ENCODE measurements at regions not wholly inside any gene's neighbourhood (a gene's known extent, or its start where the extent isn't known, plus 50 kb on each side); places are given as distances from the start of the nearest gene placed in this dataset.

DNA sequence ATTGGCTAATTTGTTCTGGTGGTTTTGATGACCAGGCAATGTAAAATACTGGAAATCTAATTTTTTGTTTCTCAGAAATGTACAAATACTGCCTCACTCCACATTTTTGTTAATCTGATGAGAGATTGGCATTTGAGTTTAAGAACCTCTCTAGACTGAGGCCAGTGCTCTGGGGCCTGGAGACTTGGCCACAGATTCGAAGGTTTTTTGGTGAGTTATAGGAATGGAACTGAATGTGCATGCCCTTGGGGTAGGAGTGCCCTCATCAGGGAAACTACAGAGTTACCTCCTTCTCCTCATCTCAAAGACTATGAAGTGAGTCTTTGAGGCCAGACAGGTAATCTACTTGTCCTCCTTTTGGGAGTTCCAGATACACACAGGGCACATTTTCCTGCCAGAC is 347.9 kb downstream of the LTN1 start:
- H3K9me3 ChIP-seq (ENCODE audit: control insufficient read depth in 3 of 3, low read length in 3 of 3), result peaks cover 0 to 2% (median 0%) of the 10 kb centered on the region in 3 donors
- H3K4me1 ChIP-seq (ENCODE audit: control insufficient read depth in 3 of 3, insufficient read depth in 3 of 3, low read length in 3 of 3), result no peaks in the 10 kb centered on the region
- no peaks in the 10 kb centered on the region for H3K27me3 ChIP-seq (ENCODE audit: control insufficient read depth in 3 of 3, insufficient read depth in 3 of 3, low read length in 3 of 3)
- H3K9ac ChIP-seq (ENCODE audit: low read depth in 1 of 3, low read length in 3 of 3), result no peak overlapping the region
- H3K27ac ChIP-seq (ENCODE audit: low read depth, low read length), result no peak overlapping the region
- no peaks in the 10 kb centered on the region for H3K36me3 ChIP-seq (ENCODE audit: control insufficient read depth in 3 of 3, insufficient read depth in 3 of 3, low read length in 3 of 3)
- no peak overlapping the region for H3K4me3 ChIP-seq (ENCODE audit: low read length in 3 of 3)

DNA sequence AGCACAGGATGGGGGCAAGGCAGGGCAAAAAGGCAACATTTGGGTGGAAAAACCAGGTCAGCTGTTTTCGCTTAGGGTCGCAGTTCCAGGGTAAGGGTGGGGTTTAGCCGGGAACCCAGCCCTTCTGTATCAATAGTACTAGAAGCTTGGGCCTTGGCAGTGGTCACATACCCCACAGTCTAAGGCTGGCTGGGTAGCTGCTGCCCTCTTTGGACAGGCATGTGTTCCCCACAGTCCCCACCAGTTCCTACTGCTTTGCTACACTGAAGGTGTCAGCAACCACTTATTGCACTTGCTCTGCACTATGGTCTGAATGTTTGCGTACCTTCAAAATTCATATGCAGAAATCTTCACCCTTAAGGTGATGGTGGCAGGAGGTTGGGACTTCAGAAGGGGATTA is 349.8 kb downstream of the LTN1 start:
- Histone ChIP-seq H3K9me3 (ENCODE audit: control insufficient read depth in 3 of 3, low read length in 3 of 3) (peaks cover 0 to 2% (median 0%) of the 10 kb centered on the region in 3 donors), H3K9ac (ENCODE audit: low read depth in 1 of 3, low read length in 3 of 3) (no peak overlapping the region), H3K27me3 (ENCODE audit: control insufficient read depth in 3 of 3, insufficient read depth in 3 of 3, low read length in 3 of 3) (no peaks in the 10 kb centered on the region), H3K27ac (ENCODE audit: low read depth, low read length) (no peak overlapping the region), H3K36me3 (ENCODE audit: control insufficient read depth in 3 of 3, insufficient read depth in 3 of 3, low read length in 3 of 3) (no peaks in the 10 kb centered on the region), H3K4me3 (ENCODE audit: low read length in 3 of 3) (no peak overlapping the region), H3K4me1 (ENCODE audit: control insufficient read depth in 3 of 3, insufficient read depth in 3 of 3, low read length in 3 of 3) (no peaks in the 10 kb centered on the region)

DNA sequence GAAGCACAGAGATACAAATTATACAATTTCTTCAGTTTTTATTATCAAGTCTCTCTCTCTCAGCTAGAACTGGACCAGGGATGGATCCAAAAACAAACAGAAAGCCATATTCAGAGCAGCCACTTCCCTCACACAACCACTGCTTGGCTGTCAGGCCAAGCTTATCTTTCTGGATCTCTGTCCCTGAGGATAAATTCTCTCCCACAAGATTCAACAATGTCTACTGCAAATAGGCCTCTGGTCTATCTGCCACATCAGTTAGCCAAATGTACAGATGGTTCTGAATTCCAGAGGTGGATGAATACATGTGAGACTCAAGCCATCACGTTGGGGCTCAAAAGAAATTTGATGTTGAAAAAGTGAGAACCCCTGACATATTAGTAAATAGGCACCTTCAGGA is 350.9 kb downstream of the LTN1 start:
- Histone ChIP-seq H3K4me1 (ENCODE audit: control insufficient read depth in 3 of 3, insufficient read depth in 3 of 3, low read length in 3 of 3) (no peaks in the 10 kb centered on the region), H3K27me3 (ENCODE audit: control insufficient read depth in 3 of 3, insufficient read depth in 3 of 3, low read length in 3 of 3) (no peaks in the 10 kb centered on the region), H3K9me3 (ENCODE audit: control insufficient read depth in 3 of 3, low read length in 3 of 3) (peaks cover 0 to 2% (median 0%) of the 10 kb centered on the region in 3 donors)

GRCh38 chr21:28640326-28640725 is 352.4 kb downstream of the LTN1 start:
- no peaks in the 10 kb centered on the region for H3K27me3 ChIP-seq (ENCODE audit: control insufficient read depth in 3 of 3, insufficient read depth in 3 of 3, low read length in 3 of 3)
- H3K9me3 ChIP-seq (ENCODE audit: control insufficient read depth in 3 of 3, low read length in 3 of 3), result peaks cover 0 to 2% (median 0%) of the 10 kb centered on the region in 3 donors
- H3K36me3 ChIP-seq (ENCODE audit: control insufficient read depth in 3 of 3, insufficient read depth in 3 of 3, low read length in 3 of 3), result no peaks in the 10 kb centered on the region
- H3K27ac ChIP-seq (ENCODE audit: low read depth, low read length), result no peak overlapping the region
- no peak overlapping the region for H3K4me3 ChIP-seq (ENCODE audit: low read length in 3 of 3)
- no peaks in the 10 kb centered on the region for H3K4me1 ChIP-seq (ENCODE audit: control insufficient read depth in 3 of 3, insufficient read depth in 3 of 3, low read length in 3 of 3)
- H3K9ac ChIP-seq (ENCODE audit: low read depth in 1 of 3, low read length in 3 of 3), result no peak overlapping the region

More for the DNA sequence above, 350.9 kb downstream of the LTN1 start:
- H3K27ac ChIP-seq (ENCODE audit: low read depth, low read length), result no peak overlapping the region
- H3K36me3 ChIP-seq (ENCODE audit: control insufficient read depth in 3 of 3, insufficient read depth in 3 of 3, low read length in 3 of 3), result no peaks in the 10 kb centered on the region
- no peak overlapping the region for H3K4me3 ChIP-seq (ENCODE audit: low read length in 3 of 3)
- no peak overlapping the region for H3K9ac ChIP-seq (ENCODE audit: low read depth in 1 of 3, low read length in 3 of 3)

GRCh38 chr21:28639737-28640136 is 352.9 kb downstream of the LTN1 start:
- Histone ChIP-seq H3K9me3 (ENCODE audit: control insufficient read depth in 3 of 3, low read length in 3 of 3) (peaks cover 0 to 2% (median 0%) of the 10 kb centered on the region in 3 donors), H3K27ac (ENCODE audit: low read depth, low read length) (no peak overlapping the region), H3K27me3 (ENCODE audit: control insufficient read depth in 3 of 3, insufficient read depth in 3 of 3, low read length in 3 of 3) (no peaks in the 10 kb centered on the region)

GRCh38 chr21:28636752-28637691 is 355.7 kb downstream of the LTN1 start:
- H3K27ac ChIP-seq (ENCODE audit: low read depth, low read length), result no peak overlapping the region

More at GRCh38 chr21:28639737-28640136, 352.9 kb downstream of the LTN1 start:
- H3K9ac ChIP-seq (ENCODE audit: low read depth in 1 of 3, low read length in 3 of 3), result no peak overlapping the region
- no peaks in the 10 kb centered on the region for H3K4me1 ChIP-seq (ENCODE audit: control insufficient read depth in 3 of 3, insufficient read depth in 3 of 3, low read length in 3 of 3)
- H3K36me3 ChIP-seq (ENCODE audit: control insufficient read depth in 3 of 3, insufficient read depth in 3 of 3, low read length in 3 of 3), result no peaks in the 10 kb centered on the region
- no peak overlapping the region for H3K4me3 ChIP-seq (ENCODE audit: low read length in 3 of 3)

GRCh38 chr21:28635541-28635940 is 357.1 kb downstream of the LTN1 start:
- peaks cover 3 to 8% (median 6%) of the 10 kb centered on the region in 3 donors for H3K4me1 ChIP-seq (ENCODE audit: control insufficient read depth in 3 of 3, insufficient read depth in 3 of 3, low read length in 3 of 3)
- H3K36me3 ChIP-seq (ENCODE audit: control insufficient read depth in 3 of 3, insufficient read depth in 3 of 3, low read length in 3 of 3), result no peaks in the 10 kb centered on the region
- no peak overlapping the region for H3K9ac ChIP-seq (ENCODE audit: low read depth in 1 of 3, low read length in 3 of 3)
- H3K27ac ChIP-seq (ENCODE audit: low read depth, low read length), result no peak overlapping the region
- H3K27me3 ChIP-seq (ENCODE audit: control insufficient read depth in 3 of 3, insufficient read depth in 3 of 3, low read length in 3 of 3), result no peaks in the 10 kb centered on the region
- no peak overlapping the region for H3K4me3 ChIP-seq (ENCODE audit: low read length in 3 of 3)
- H3K9me3 ChIP-seq (ENCODE audit: control insufficient read depth in 3 of 3, low read length in 3 of 3), result no peaks in the 10 kb centered on the region

More at GRCh38 chr21:28636752-28637691, 355.7 kb downstream of the LTN1 start:
- Histone ChIP-seq H3K36me3 (ENCODE audit: control insufficient read depth in 3 of 3, insufficient read depth in 3 of 3, low read length in 3 of 3) (no peaks in the 10 kb centered on the region), H3K4me1 (ENCODE audit: control insufficient read depth in 3 of 3, insufficient read depth in 3 of 3, low read length in 3 of 3) (peaks cover 3 to 8% (median 6%) of the 10 kb centered on the region in 3 donors), H3K9ac (ENCODE audit: low read depth in 1 of 3, low read length in 3 of 3) (no peak overlapping the region), H3K9me3 (ENCODE audit: control insufficient read depth in 3 of 3, low read length in 3 of 3) (no peaks in the 10 kb centered on the region), H3K27me3 (ENCODE audit: control insufficient read depth in 3 of 3, insufficient read depth in 3 of 3, low read length in 3 of 3) (no peaks in the 10 kb centered on the region), H3K4me3 (ENCODE audit: low read length in 3 of 3) (no peak overlapping the region)

DNA sequence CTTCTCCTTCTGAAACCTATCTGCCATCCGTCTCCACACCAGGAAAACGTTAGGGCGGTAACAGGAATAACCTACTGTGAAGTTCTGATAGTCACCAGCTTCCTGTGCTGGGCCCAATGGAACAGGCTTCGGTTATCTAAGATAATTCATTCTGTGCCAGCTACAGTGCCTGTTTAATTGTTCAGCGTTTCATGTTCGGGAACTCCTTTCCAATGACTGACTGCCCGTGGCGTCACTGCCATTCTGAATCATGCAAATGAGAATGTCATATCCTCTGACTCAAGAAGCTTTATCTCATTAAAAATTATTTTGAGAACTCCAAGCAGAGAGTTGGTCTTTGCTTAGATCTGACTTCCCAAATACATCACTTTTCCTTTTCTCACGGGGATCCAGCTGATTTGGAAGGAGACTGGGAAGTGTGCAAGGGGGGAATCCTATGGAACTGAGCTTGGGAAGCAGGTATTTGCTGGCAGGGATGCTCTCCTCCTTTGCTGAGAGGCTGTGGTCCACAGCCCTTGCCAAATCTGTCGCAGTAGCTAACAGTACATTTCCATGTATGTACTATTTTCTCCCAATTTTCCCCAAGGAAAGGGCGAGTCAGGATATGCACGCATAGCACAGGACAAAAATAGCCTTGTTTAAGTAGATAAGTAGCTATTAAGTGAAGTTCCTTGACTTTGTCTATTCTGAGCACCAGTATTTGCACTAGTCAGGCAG is 358.7 kb downstream of the LTN1 start:
- H3K4me3 ChIP-seq (ENCODE audit: low read length in 3 of 3), result no peak overlapping the region
- H3K36me3 ChIP-seq (ENCODE audit: control insufficient read depth in 3 of 3, insufficient read depth in 3 of 3, low read length in 3 of 3), result no peaks in the 10 kb centered on the region
- no peak overlapping the region for H3K9ac ChIP-seq (ENCODE audit: low read depth in 1 of 3, low read length in 3 of 3)
- H3K27ac ChIP-seq (ENCODE audit: low read depth, low read length), result peak overlapping the region; percentile 73
- no peaks in the 10 kb centered on the region for H3K9me3 ChIP-seq (ENCODE audit: control insufficient read depth in 3 of 3, low read length in 3 of 3)
- peaks cover 3 to 8% (median 6%) of the 10 kb centered on the region in 3 donors for H3K4me1 ChIP-seq (ENCODE audit: control insufficient read depth in 3 of 3, insufficient read depth in 3 of 3, low read length in 3 of 3)
- H3K27me3 ChIP-seq (ENCODE audit: control insufficient read depth in 3 of 3, insufficient read depth in 3 of 3, low read length in 3 of 3), result no peaks in the 10 kb centered on the region

- no peaks in the 10 kb centered on the region for H3K36me3 ChIP-seq (ENCODE audit: control insufficient read depth in 3 of 3, insufficient read depth in 3 of 3, low read length in 3 of 3)
- no peak overlapping the region for H3K9ac ChIP-seq (ENCODE audit: low read depth in 1 of 3, low read length in 3 of 3)
- H3K4me1 ChIP-seq (ENCODE audit: control insufficient read depth in 3 of 3, insufficient read depth in 3 of 3, low read length in 3 of 3), result peaks cover 3 to 8% (median 6%) of the 10 kb centered on the region in 3 donors
- peak overlapping the region; percentile 73 for H3K27ac ChIP-seq (ENCODE audit: low read depth, low read length)
- no peak overlapping the region for H3K4me3 ChIP-seq (ENCODE audit: low read length in 3 of 3)
- H3K9me3 ChIP-seq (ENCODE audit: control insufficient read depth in 3 of 3, low read length in 3 of 3), result no peaks in the 10 kb centered on the region
- no peaks in the 10 kb centered on the region for H3K27me3 ChIP-seq (ENCODE audit: control insufficient read depth in 3 of 3, insufficient read depth in 3 of 3, low read length in 3 of 3)
Measured at GRCh38 chr21:28632755-28633408, 359.8 kb downstream of the LTN1 start.

Data from skeletal muscle tissue (tissue), 3 donors.